Neural cell (in vitro differentiated cells): ENCODE measurements at regions not wholly inside any gene's neighbourhood (a gene's known extent, or its start where the extent isn't known, plus 50 kb on each side); places are given as distances from the start of the nearest gene placed in this dataset.

Experiments used
- H2AFZ ChIP-seq: fragments of 200-600, 300-800 bp; sonication (generic), shearing (Covaris generic); 2 replicates; pipeline ENCODE4 v1.6.0; 2014; ENCODE audit warnings: low read depth, mild to moderate bottlenecking, antibody characterized with exemption, low read length, moderate library complexity
- H3F3A ChIP-seq: fragments of 200-600 bp; shearing (Covaris generic); 2 replicates; pipeline ENCODE4 v1.6.1; 2016; ENCODE audit warnings: mild to moderate bottlenecking, moderate library complexity, mixed read lengths, antibody characterized with exemption, low read length; ENCODE audit not compliant: insufficient read depth, poor library complexity, severe bottlenecking
- H3K27ac ChIP-seq: fragments of 200-600, 300-800 bp; sonication (generic), shearing (Covaris generic); 2 replicates; pipeline ENCODE4 v1.5.1; 2014; ENCODE audit warnings: mild to moderate bottlenecking, low read length, moderate library complexity
- H3K27me3 ChIP-seq: fragments of 300-800, 200-600 bp; sonication (generic), shearing (Covaris generic); 2 replicates; pipeline ENCODE4 v1.6.0; 2014; ENCODE audit warnings: mild to moderate bottlenecking, low read depth, low read length, moderate library complexity; ENCODE audit not compliant: insufficient read depth
- H3K36me3 ChIP-seq: fragments of 300-800, 200-600 bp; sonication (generic), shearing (Covaris generic); 2 replicates; pipeline ENCODE4 v1.5.1; 2014; ENCODE audit warnings: mild to moderate bottlenecking, antibody characterized with exemption, low read length, moderate library complexity; ENCODE audit not compliant: insufficient read depth
- H3K4me2 ChIP-seq: fragments of 300-800, 200-600 bp; sonication (generic), shearing (Covaris generic); 2 replicates; pipeline ENCODE4 v1.6.0; 2014; ENCODE audit warnings: mild to moderate bottlenecking, low read length
- H3K4me3 ChIP-seq: fragments of 300-800, 200-600 bp; sonication (generic), shearing (Covaris generic); 2 replicates; pipeline ENCODE4 v1.5.1; 2014; ENCODE audit warnings: mild to moderate bottlenecking, low read length, moderate library complexity
- H3K79me2 ChIP-seq: fragments of 200-600 bp; shearing (Covaris generic); replicated peaks from 2 replicates; pipeline ENCODE4 v1.6.0; 2014; ENCODE audit warnings: mild to moderate bottlenecking, low read length, moderate library complexity; ENCODE audit not compliant: insufficient read depth
- H3K9ac ChIP-seq: fragments of 300-800, 200-600 bp; sonication (generic), shearing (Covaris generic); 2 replicates; pipeline ENCODE4 v1.6.1; 2016; ENCODE audit warnings: mild to moderate bottlenecking, low read length, mixed read lengths
- H3K9me2 ChIP-seq: fragments of 200-600 bp; shearing (Covaris generic); 2 replicates; pipeline ENCODE4 v1.6.1; 2016; ENCODE audit warnings: mild to moderate bottlenecking, low read length, mixed read lengths; ENCODE audit not compliant: insufficient read depth
- H3K9me3 ChIP-seq: fragments of 200-600, 300-800 bp; sonication (generic), shearing (Covaris generic); 2 replicates; pipeline ENCODE4 v1.6.1; 2016; ENCODE audit warnings: mild to moderate bottlenecking, mixed run types, low read length, moderate library complexity, mixed read lengths
- H4K20me1 ChIP-seq: fragments of 200-600 bp; shearing (Covaris generic); 2 replicates; pipeline ENCODE4 v1.6.1; 2016; ENCODE audit warnings: mild to moderate bottlenecking, mixed run types; ENCODE audit not compliant: insufficient read depth
- CTCF ChIP-seq: fragments of 450-650 bp; IDR thresholded peaks from 2 replicates; pipeline ENCODE4 v1.5.1; 2014; ENCODE audit warnings: antibody characterized with exemption, mild to moderate bottlenecking, moderate library complexity; ENCODE audit not compliant: poor library complexity, severe bottlenecking
- EP300 ChIP-seq: fragments of 450-650 bp; conservative IDR thresholded peaks from 2 replicates; pipeline ENCODE4 v1.6.1; 2014; ENCODE audit warnings: antibody characterized with exemption, mild to moderate bottlenecking, moderate library complexity; ENCODE audit not compliant: poor library complexity, severe bottlenecking
- EZH2 ChIP-seq: fragments of 200-600, 300-800 bp; shearing (Covaris generic), sonication (generic); IDR thresholded peaks from 2 replicates; pipeline ENCODE4 v1.6.1; 2014; ENCODE audit warnings: antibody characterized with exemption, low read length, borderline replicate concordance, mild to moderate bottlenecking; ENCODE audit not compliant: insufficient read depth, poor library complexity, severe bottlenecking
- MXI1 ChIP-seq: fragments of 450-650 bp; conservative IDR thresholded peaks from 2 replicates; pipeline ENCODE4 v1.6.1; 2014; ENCODE audit warnings: antibody characterized with exemption, mild to moderate bottlenecking; ENCODE audit not compliant: poor library complexity, severe bottlenecking
- POLR2AphosphoS5 ChIP-seq: IDR thresholded peaks from 2 replicates; pipeline ENCODE4 v1.6.1; 2012
- RAD21 ChIP-seq: fragments of 450-650 bp; conservative IDR thresholded peaks from 2 replicates; pipeline ENCODE4 v1.6.1; 2014; ENCODE audit warnings: antibody characterized with exemption, mild to moderate bottlenecking, moderate library complexity
- REST ChIP-seq: IDR thresholded peaks from 2 replicates; pipeline ENCODE4 v1.6.1; 2012; ENCODE audit warnings: borderline replicate concordance
- SMC3 ChIP-seq: fragments of 450-650 bp; conservative IDR thresholded peaks from 2 replicates; pipeline ENCODE4 v1.6.1; 2014; ENCODE audit warnings: antibody characterized with exemption, mild to moderate bottlenecking, moderate library complexity; ENCODE audit not compliant: poor library complexity
- TAF1 ChIP-seq: IDR thresholded peaks from 2 replicates; pipeline ENCODE4 v1.6.1; 2012; ENCODE audit warnings: low read depth

- Histone ChIP-seq H3K27ac (no peak overlapping the region), H3K9ac (no peak overlapping the region), H3K36me3 (no peaks in the 10 kb centered on the region), H3K4me3 (no peak overlapping the region), H4K20me1 (no peaks in the 10 kb centered on the region), H2AFZ (no peak overlapping the region), H3K79me2 (no peaks in the 10 kb centered on the region), H3F3A (no peaks in the 10 kb centered on the region), H3K27me3 (no peaks in the 10 kb centered on the region), H3K4me2 (no peak overlapping the region), H3K9me2 (no peaks in the 10 kb centered on the region), H3K9me3 (no peaks in the 10 kb centered on the region)
- no peak for TF ChIP-seq EZH2
- TF ChIP-seq RAD21, result no peak
- TF ChIP-seq TAF1, result no peak
- no peak for TF ChIP-seq SMC3
- TF ChIP-seq REST, result no peak
- TF ChIP-seq POLR2AphosphoS5, result no peak
- no peak for TF ChIP-seq CTCF
- TF ChIP-seq MXI1, result no peak
- no peak for TF ChIP-seq EP300
Measured at GRCh38 chr11:44471603-44472002, 93.9 kb upstream of the CD82 start.

- no peak for TF ChIP-seq TAF1
- no peak for TF ChIP-seq MXI1
- TF ChIP-seq CTCF, result no peak
- Histone ChIP-seq H3K79me2 (no peaks in the 10 kb centered on the region), H3K9me3 (no peaks in the 10 kb centered on the region)
Measured at GRCh38 chr11:44472916-44473315, 92.5 kb upstream of the CD82 start.

More at GRCh38 chr11:44472916-44473315, 92.5 kb upstream of the CD82 start:
- Histone ChIP-seq H4K20me1 (no peaks in the 10 kb centered on the region), H3K27ac (no peak overlapping the region), H3K9me2 (no peaks in the 10 kb centered on the region), H3K36me3 (no peaks in the 10 kb centered on the region), H3K27me3 (no peaks in the 10 kb centered on the region), H3F3A (no peaks in the 10 kb centered on the region), H2AFZ (no peak overlapping the region), H3K4me3 (no peak overlapping the region), H3K9ac (no peak overlapping the region), H3K4me2 (no peak overlapping the region)
